GM18499 (cell line): ENCODE measurements at regions not wholly inside any gene's neighbourhood (a gene's known extent, or its start where the extent isn't known, plus 50 kb on each side); places are given as distances from the start of the nearest gene placed in this dataset.
"Not testable (repeated sequence)": the region's sequence is repeated elsewhere in the genome, so short reads cannot be mapped to it uniquely, and the experiment has no call there.

ENCODE experiments used
- ATAC-seq: cut with Tn5 transposase; IDR thresholded peaks from one replicate; pipeline ENCODE4 v1.9.1; 2021; ENCODE audit warnings: moderate number of reproducible peaks; ENCODE audit not compliant: insufficient read depth, unreplicated experiment

- no peak for ATAC-seq
Observed at GRCh38 chr1:188949701-188950100, 1528.0 kb downstream of the BRINP3 start.

GRCh38 chr1:188958461-188959115, 1519.1 kb downstream of the BRINP3 start:
- no peak for ATAC-seq

GRCh38 chr1:188986745-188987417, 1490.8 kb downstream of the BRINP3 start:
- ATAC-seq = no peak

- ATAC-seq = no peak
Observed at GRCh38 chr1:188988589-188988988, 1489.1 kb downstream of the BRINP3 start.

- ATAC-seq = no peak
Observed at GRCh38 chr1:188991221-188991930, 1486.3 kb downstream of the BRINP3 start.

GRCh38 chr1:189007824-189008223, 1469.8 kb downstream of the BRINP3 start:
- no peak for ATAC-seq

GRCh38 chr1:189021577-189021976, 1456.1 kb downstream of the BRINP3 start:
- no peak for ATAC-seq

GRCh38 chr1:189022015-189022414, 1455.6 kb downstream of the BRINP3 start:
- ATAC-seq = no peak

- no peak for ATAC-seq
Observed at GRCh38 chr1:189027512-189027911, 1450.2 kb downstream of the BRINP3 start.

- no peak for ATAC-seq
Observed at GRCh38 chr1:189033169-189033568, 1444.5 kb downstream of the BRINP3 start.

- ATAC-seq = no peak
Observed at GRCh38 chr1:189036628-189037027, 1441.0 kb downstream of the BRINP3 start.

GRCh38 chr1:189046127-189046526, 1431.5 kb downstream of the BRINP3 start:
- ATAC-seq = no peak

- ATAC-seq = no peak
Observed at GRCh38 chr1:189084811-189085210, 1392.9 kb downstream of the BRINP3 start.

GRCh38 chr1:189103956-189104355, 1373.7 kb downstream of the BRINP3 start:
- no peak for ATAC-seq

GRCh38 chr1:189117072-189117770, 1360.4 kb downstream of the BRINP3 start:
- ATAC-seq = no peak

- no peak for ATAC-seq
Observed at GRCh38 chr1:189121941-189122340, 1355.7 kb downstream of the BRINP3 start.

- ATAC-seq = no peak
Observed at GRCh38 chr1:189125694-189126093, 1352.0 kb downstream of the BRINP3 start.

- ATAC-seq = no peak
Observed at GRCh38 chr1:189131576-189131975, 1346.1 kb downstream of the BRINP3 start.

GRCh38 chr1:189139748-189140147, 1337.9 kb downstream of the BRINP3 start:
- not testable (repeated sequence) for ATAC-seq

GRCh38 chr1:189141056-189141455, 1336.6 kb downstream of the BRINP3 start:
- no peak for ATAC-seq
